ENCODE measurements at regions not wholly inside any gene's neighbourhood (a gene's known extent, or its start where the extent isn't known, plus 50 kb on each side); places are given as distances from the start of the nearest gene placed in this dataset.
A peak's percentile ranks its signal among the peaks of the same experiment; 100 is the strongest.

- no peak overlapping the region for H3K9ac ChIP-seq
- no peaks in the 10 kb centered on the region; the same call in none of the 2 replicates for H3K27me3 ChIP-seq (ENCODE audit: insufficient read depth)
- H3F3A ChIP-seq (replicated peaks; ENCODE audit: insufficient read depth): no peaks in the 10 kb centered on the region
- ChIA-PET CTCF (no interaction called here), POLR2A (no interaction called here)
- no peaks in the 10 kb centered on the region for H4K20me1 ChIP-seq (ENCODE audit: insufficient read depth)
- 33% methylated on average over 10 of the region's 10 CpGs for WGBS (ENCODE audit: low lambda C conversion rate)
- no peak overlapping the region for H3K27ac ChIP-seq (ENCODE audit: low read depth in 2 of 2, low read length in 1 of 2)
- DNase-seq: no peak
- peak overlapping the region; percentile 70; the same call in 1 of the 2 replicates for H2AFZ ChIP-seq (ENCODE audit: low read depth)
- no peak overlapping the region for H3K4me3 ChIP-seq (ENCODE audit: low read depth in 2 of 2, low read length in 1 of 2)
- H3K36me3 ChIP-seq (replicated peaks in 1 of 2; ENCODE audit: control insufficient read depth in 1 of 2, insufficient read depth in 2 of 2, low read length in 1 of 2): no peaks in the 10 kb centered on the region
- no peaks in the 10 kb centered on the region for H3K9me2 ChIP-seq
- no peaks in the 10 kb centered on the region for H3K79me2 ChIP-seq (ENCODE audit: insufficient read depth)
- H3K4me1 ChIP-seq (ENCODE audit: control insufficient read depth in 1 of 2, insufficient read depth in 2 of 2, low read depth in 1 of 2, low read length in 1 of 2): peaks cover 0 to 5% of the 10 kb centered on the region in 2 experiments; a peak in 1 of 4 replicates
- no peaks in the 10 kb centered on the region for H3K9me3 ChIP-seq
- TF ChIP-seq USF1 (IDR thresholded peaks at IDR 0.05; ENCODE audit: borderline replicate concordance, low read depth): no peak
- TF ChIP-seq, protein P1, sequence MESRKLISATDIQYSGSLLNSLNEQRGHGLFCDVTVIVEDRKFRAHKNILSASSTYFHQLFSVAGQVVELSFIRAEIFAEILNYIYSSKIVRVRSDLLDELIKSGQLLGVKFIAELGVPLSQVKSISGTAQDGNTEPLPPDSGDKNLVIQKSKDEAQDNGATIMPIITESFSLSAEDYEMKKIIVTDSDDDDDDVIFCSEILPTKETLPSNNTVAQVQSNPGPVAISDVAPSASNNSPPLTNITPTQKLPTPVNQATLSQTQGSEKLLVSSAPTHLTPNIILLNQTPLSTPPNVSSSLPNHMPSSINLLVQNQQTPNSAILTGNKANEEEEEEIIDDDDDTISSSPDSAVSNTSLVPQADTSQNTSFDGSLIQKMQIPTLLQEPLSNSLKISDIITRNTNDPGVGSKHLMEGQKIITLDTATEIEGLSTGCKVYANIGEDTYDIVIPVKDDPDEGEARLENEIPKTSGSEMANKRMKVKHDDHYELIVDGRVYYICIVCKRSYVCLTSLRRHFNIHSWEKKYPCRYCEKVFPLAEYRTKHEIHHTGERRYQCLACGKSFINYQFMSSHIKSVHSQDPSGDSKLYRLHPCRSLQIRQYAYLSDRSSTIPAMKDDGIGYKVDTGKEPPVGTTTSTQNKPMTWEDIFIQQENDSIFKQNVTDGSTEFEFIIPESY (IDR thresholded peaks at IDR 0.05; ENCODE audit: borderline replicate concordance, low read depth): no peak
- TF ChIP-seq, protein P2, sequence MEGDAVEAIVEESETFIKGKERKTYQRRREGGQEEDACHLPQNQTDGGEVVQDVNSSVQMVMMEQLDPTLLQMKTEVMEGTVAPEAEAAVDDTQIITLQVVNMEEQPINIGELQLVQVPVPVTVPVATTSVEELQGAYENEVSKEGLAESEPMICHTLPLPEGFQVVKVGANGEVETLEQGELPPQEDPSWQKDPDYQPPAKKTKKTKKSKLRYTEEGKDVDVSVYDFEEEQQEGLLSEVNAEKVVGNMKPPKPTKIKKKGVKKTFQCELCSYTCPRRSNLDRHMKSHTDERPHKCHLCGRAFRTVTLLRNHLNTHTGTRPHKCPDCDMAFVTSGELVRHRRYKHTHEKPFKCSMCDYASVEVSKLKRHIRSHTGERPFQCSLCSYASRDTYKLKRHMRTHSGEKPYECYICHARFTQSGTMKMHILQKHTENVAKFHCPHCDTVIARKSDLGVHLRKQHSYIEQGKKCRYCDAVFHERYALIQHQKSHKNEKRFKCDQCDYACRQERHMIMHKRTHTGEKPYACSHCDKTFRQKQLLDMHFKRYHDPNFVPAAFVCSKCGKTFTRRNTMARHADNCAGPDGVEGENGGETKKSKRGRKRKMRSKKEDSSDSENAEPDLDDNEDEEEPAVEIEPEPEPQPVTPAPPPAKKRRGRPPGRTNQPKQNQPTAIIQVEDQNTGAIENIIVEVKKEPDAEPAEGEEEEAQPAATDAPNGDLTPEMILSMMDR (IDR thresholded peaks at IDR 0.05): peak; percentile 37; the same call in 1 of the 2 replicates
- H3K4me2 ChIP-seq: no peak overlapping the region
Observed at GRCh38 chr14:99037777-99038430, 234.1 kb downstream of the BCL11B start.

DNA sequence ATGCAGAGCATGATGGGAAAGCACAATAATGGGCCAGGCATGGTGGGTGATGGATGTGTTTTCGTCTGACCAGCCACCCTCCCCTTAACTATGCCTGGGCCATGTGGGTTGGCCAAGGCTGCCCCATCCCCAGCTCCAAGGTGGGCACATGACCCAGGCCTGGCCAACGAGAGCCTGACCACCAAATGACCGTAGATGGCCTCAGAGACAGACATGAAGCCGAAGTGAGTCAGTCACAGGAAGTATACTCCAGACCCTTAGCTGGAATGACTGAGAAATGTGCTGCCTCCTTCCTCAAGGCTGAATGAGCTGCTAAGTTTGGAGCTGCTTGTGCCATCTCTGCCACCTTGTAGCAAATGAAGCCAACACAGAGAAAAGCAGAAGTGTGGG, 233.6 kb downstream of the BCL11B start:
- Histone ChIP-seq H4K20me1 (ENCODE audit: insufficient read depth) (no peaks in the 10 kb centered on the region), H3K4me1 (ENCODE audit: control insufficient read depth in 1 of 2, insufficient read depth in 2 of 2, low read depth in 1 of 2, low read length in 1 of 2) (peaks cover 0 to 5% of the 10 kb centered on the region in 2 experiments; a peak in 1 of 4 replicates), H3K9ac (no peak overlapping the region), H3K27me3 (ENCODE audit: insufficient read depth) (no peaks in the 10 kb centered on the region; the same call in none of the 2 replicates), H3K4me3 (ENCODE audit: low read depth in 2 of 2, low read length in 1 of 2) (no peak overlapping the region), H3K9me2 (no peaks in the 10 kb centered on the region), H3K27ac (ENCODE audit: low read depth in 2 of 2, low read length in 1 of 2) (no peak overlapping the region), H3F3A (replicated peaks; ENCODE audit: insufficient read depth) (no peaks in the 10 kb centered on the region), H3K79me2 (ENCODE audit: insufficient read depth) (no peaks in the 10 kb centered on the region), H3K9me3 (no peaks in the 10 kb centered on the region), H3K4me2 (no peak overlapping the region), H2AFZ (ENCODE audit: low read depth) (peak overlapping the region; percentile 70; the same call in 1 of the 2 replicates), H3K36me3 (replicated peaks in 1 of 2; ENCODE audit: control insufficient read depth in 1 of 2, insufficient read depth in 2 of 2, low read length in 1 of 2) (no peaks in the 10 kb centered on the region)
- no peak for DNase-seq
- TF ChIP-seq FOXM1 (IDR thresholded peaks at IDR 0.05; ENCODE audit: low read depth) (no peak), USF1 (IDR thresholded peaks at IDR 0.05; ENCODE audit: borderline replicate concordance, low read depth) (peak; percentile 45; the same call in 1 of the 2 replicates)
- 14% methylated on average over 4 of the region's 4 CpGs for whole genome bisulfite sequencing (ENCODE audit: low lambda C conversion rate)
- POLR2A ChIA-PET: no interaction called here
- CTCF ChIA-PET: no interaction called here

Data from SK-N-SH (cell line).